Mammary epithelial cell (primary cell): ENCODE measurements at regions not wholly inside any gene's neighbourhood (a gene's known extent, or its start where the extent isn't known, plus 50 kb on each side); places are given as distances from the start of the nearest gene placed in this dataset.

Experiments
- CTCF ChIP-seq, 2 donors: IDR thresholded peaks in 1 of 2; conservative IDR thresholded peaks in 1 of 2; 2 replicates each; pipeline ENCODE4 v1.5.1; 2011 to 2012; ENCODE audit warnings: inconsistent platforms in 2 of 2, low read length in 2 of 2, mild to moderate bottlenecking in 2 of 2, control low read depth in 1 of 2, low read depth in 1 of 2; ENCODE audit not compliant: insufficient read depth in 1 of 2; ENCODE audit errors: extremely low read depth in 1 of 2
- EZH2 ChIP-seq: IDR thresholded peaks from 2 replicates; pipeline ENCODE4 v1.6.1; 2012; ENCODE audit warnings: low read length, inconsistent platforms, borderline replicate concordance

- no peak for TF ChIP-seq CTCF (conservative IDR thresholded peaks at IDR 0.05 in 1 of 2, IDR thresholded peaks at IDR 0.05 in 1 of 2; ENCODE audit: extremely low read depth in 1 of 2, insufficient read depth in 1 of 2, low read depth in 1 of 2, low read length in 2 of 2)
- TF ChIP-seq EZH2: no peak
Measured at GRCh38 chr18:46298511-46298910, 194.3 kb downstream of the HAUS1 start.
